GM10266 (cell line): ENCODE measurements at regions not wholly inside any gene's neighbourhood (a gene's known extent, or its start where the extent isn't known, plus 50 kb on each side); places are given as distances from the start of the nearest gene placed in this dataset.
A peak's percentile ranks its signal among the peaks of the same experiment; 100 is the strongest.
"Not testable (repeated sequence)": the region's sequence is repeated elsewhere in the genome, so short reads cannot be mapped to it uniquely, and the experiment has no call there.

Experiments used
- DNase-seq: peaks from one replicate; pipeline ENCODE4 v3.0.0; 2012; ENCODE audit errors: extremely low spot score
- TF ChIP-seq, protein P1 (sequence below): IDR thresholded peaks from 2 replicates; pipeline ENCODE4 v1.5.1; 2012; ENCODE audit warnings: mild to moderate bottlenecking, low read depth; ENCODE audit not compliant: control insufficient read depth, insufficient read depth; ENCODE audit errors: missing control alignments

DNA sequence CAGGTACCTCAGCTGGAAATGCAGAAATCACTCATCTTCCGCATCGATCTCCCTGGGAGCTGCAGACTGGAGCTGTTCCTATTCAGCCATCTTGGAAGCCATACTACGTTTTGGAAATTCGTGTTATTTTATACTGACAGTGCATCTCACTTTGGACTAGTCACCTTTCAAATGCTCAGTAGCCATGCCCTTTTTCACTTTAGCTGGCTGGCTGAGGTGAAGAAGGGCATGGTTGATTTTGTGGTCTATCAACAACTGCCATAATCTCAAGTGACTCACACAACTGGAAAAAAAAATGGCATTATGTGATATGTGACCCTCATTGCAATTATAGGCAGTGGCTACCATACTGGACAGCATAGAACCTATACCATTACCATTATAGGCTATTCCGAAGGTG is 100.5 kb downstream of the CCDC71L start:
- no peak for DNase-seq
- TF ChIP-seq, protein P1, sequence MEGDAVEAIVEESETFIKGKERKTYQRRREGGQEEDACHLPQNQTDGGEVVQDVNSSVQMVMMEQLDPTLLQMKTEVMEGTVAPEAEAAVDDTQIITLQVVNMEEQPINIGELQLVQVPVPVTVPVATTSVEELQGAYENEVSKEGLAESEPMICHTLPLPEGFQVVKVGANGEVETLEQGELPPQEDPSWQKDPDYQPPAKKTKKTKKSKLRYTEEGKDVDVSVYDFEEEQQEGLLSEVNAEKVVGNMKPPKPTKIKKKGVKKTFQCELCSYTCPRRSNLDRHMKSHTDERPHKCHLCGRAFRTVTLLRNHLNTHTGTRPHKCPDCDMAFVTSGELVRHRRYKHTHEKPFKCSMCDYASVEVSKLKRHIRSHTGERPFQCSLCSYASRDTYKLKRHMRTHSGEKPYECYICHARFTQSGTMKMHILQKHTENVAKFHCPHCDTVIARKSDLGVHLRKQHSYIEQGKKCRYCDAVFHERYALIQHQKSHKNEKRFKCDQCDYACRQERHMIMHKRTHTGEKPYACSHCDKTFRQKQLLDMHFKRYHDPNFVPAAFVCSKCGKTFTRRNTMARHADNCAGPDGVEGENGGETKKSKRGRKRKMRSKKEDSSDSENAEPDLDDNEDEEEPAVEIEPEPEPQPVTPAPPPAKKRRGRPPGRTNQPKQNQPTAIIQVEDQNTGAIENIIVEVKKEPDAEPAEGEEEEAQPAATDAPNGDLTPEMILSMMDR = no peak

DNA sequence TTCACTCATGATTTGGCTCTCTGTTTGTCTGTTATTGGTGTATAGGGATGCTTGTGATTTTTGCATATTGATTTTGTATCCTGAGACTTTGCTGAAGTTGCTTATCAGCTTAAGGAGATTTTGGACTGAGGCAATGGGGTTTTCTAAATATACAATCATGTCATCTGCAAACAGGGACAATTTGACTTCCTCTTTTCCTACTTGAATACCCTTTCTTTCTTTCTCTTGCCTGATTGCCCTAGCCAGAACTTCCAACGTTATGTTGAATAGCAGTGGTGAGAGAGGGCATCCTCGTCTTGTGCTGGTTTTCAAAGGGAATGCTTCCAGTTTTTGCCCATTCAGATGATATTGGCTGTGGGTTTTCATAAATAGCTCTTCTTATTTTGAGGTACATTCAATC is 104.7 kb downstream of the CCDC71L start:
- not testable (repeated sequence) for DNase-seq

DNA sequence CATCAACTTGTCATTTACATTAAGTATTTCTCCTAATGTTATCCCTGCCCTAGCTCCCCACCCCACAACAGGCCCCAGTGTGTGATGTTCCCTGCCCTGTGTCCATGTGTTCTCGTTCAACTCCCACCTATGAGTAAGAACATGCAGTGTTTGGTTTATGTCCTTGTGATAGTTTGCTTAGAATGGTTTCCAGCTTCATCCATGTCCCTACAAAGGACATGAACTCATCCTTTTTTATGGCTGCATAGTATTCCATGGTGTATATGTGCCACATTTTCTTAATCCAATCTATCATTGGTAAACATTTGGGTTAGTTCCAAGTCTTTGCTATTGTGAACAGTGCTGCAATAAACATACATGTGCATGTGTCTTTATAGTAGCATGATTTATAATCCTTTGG is 106.3 kb downstream of the CCDC71L start:
- DNase-seq = not testable (repeated sequence)

DNA sequence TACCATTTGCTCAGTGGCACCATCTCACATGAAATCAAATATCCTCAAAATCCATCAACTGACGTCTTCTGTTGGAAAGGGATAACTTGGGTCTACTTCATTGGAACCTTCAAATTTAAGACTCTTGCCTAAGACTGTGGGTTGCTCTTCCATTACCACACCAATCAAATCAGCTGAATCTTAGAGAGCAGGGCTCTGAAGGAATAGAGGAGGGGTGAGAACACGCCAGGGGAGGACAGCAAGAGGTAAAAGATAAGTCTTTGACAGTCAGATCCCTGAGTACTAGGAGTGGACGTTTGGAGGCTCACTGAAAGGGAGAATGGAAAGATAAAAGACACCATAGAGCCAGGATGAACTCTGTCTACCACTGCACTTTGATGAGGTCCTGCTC is 107.5 kb downstream of the CCDC71L start:
- TF ChIP-seq, protein P1 = no peak
- DNase-seq = no peak

DNA sequence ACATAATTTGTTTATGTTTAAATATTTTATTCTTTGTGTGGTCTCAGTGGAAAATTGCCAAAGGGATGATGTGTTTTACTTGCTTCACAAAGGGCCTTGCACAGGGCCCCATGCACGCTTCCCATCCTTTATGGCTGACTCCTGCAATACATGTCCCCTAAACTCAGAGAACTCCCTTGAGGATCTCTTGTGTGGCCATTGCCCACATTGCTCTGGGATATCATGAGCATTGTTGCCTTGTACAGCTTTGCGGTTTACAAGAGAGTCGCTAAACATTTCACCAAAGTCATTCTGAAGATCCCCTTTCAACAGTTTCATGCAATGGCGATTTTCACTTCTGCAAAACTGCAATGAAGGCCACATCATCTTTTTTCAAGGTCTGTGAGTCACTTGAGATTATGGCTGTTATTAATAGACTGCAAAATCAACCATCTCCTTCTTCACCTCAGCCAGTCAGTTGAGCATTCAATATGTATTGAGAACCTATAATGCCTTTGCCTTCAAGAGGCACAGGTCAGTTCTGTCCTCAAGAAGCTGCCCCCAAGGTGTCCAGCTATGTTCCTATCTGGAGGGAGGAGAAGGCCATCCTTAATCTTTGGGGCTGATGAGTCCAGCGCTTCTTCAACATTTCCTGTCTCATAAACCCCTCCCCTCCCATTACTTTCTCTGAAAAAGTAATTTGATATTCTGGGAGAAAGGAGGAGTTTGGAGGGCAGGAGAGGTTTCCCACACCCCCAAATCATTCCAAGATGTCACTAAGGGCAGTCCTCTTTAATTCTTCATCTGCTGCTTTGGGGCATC is 108.1 kb downstream of the CCDC71L start:
- TF ChIP-seq, protein P1 = no peak
- DNase-seq = peak; percentile 76

DNA sequence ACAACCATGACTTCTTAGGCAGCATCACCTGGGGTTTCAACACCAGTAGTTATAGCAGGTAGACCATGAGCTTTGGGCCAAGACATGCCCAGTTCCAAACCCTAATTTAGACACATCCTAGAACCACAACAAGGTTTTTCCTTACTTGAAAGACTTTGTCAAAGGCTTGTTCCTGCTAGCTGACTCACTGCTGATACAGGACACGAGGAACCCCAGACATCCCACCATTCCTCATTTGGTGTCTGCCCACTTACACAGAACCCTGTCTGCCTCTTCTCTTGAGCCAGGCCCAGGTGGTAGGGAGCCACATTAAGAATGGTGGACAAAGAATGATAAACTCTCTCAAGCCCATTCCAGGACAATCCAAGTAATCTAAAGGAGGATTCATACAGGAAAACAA is 109.0 kb downstream of the CCDC71L start:
- no peak for DNase-seq
- TF ChIP-seq, protein P1 = no peak

DNA sequence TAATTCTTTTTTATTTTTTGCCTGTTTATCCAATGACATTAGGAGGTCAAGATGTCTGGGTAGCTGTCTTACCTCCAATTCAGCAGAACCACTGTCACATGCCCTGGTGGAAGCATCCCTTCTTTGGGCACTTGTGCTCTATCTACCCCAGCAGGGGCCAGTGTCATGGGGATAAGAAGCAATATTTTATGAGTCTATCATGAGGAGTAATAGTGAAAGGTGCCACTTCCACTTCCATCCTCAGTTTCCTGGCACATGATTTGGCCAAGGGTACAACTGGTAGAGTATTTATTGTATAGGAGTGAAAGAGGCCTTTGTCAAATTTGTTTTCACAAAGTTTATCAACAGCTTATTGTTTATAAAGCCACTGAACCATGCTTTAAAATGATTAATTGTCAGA is 112.5 kb downstream of the CCDC71L start:
- TF ChIP-seq, protein P1 = no peak
- no peak for DNase-seq

DNA sequence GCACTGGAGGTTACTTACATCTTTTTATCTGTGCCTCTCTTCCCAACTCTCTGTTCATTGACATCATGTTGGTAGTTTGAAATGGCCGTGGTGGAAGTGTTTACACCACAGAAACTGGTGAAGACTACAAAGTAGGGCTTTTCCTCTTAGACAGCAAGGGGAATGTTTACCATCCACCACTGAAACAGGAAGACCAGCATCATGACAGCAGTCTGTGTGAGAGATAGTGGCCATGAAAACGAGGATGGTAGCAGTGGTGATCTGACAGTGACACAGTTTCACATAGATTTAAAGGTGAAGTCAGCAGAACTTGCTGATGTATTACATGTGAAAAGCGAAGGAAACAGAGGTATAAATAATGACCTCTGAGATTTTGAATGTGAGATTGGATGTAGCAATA is 115.7 kb downstream of the CCDC71L start:
- no peak for DNase-seq
- TF ChIP-seq, protein P1 = no peak
